Endodermal cell (in vitro differentiated cells): ENCODE measurements at regions not wholly inside any gene's neighbourhood (a gene's known extent, or its start where the extent isn't known, plus 50 kb on each side); places are given as distances from the start of the nearest gene placed in this dataset.
"Not testable (repeated sequence)": the region's sequence is repeated elsewhere in the genome, so short reads cannot be mapped to it uniquely, and the experiment has no call there.

Experiments
- DNase-seq: peaks from one replicate; pipeline ENCODE4 v3.0.0-alpha.2; 2017
- H3K27ac ChIP-seq: 2 replicates; pipeline ENCODE4 v1.5.1; 2013; ENCODE audit warnings: mild to moderate bottlenecking, low read depth, low read length, moderate library complexity
- H3K27me3 ChIP-seq: 2 replicates; pipeline ENCODE4 v1.6.1; 2013; ENCODE audit warnings: mild to moderate bottlenecking, low read length, moderate library complexity; ENCODE audit not compliant: insufficient read depth, control insufficient read depth, poor library complexity, severe bottlenecking
- H3K36me3 ChIP-seq: 2 replicates; pipeline ENCODE4 v1.7.0; 2013; ENCODE audit warnings: mild to moderate bottlenecking, low read length, moderate library complexity; ENCODE audit not compliant: control insufficient read depth, insufficient read depth
- H3K4me1 ChIP-seq: one replicate; pipeline ENCODE4 v1.7.0; 2013; ENCODE audit warnings: low read length; ENCODE audit not compliant: control insufficient read depth, insufficient read depth
- H3K4me3 ChIP-seq: 2 replicates; pipeline ENCODE4 v1.5.1; 2013; ENCODE audit warnings: mild to moderate bottlenecking, low read length, moderate library complexity
- H3K9ac ChIP-seq: 2 replicates; pipeline ENCODE4 v1.6.1; 2013; ENCODE audit warnings: mild to moderate bottlenecking, low read length, moderate library complexity; ENCODE audit not compliant: poor library complexity, severe bottlenecking; ENCODE audit errors: extremely low read depth
- H3K9me3 ChIP-seq: 2 replicates; pipeline ENCODE4 v1.6.1; 2013; ENCODE audit warnings: mild to moderate bottlenecking, low read length, moderate library complexity; ENCODE audit not compliant: control insufficient read depth
- H3K27ac Mint-ChIP-seq: 2 replicates; pipeline ENCODE4 v1.8.0; 2020; ENCODE audit warnings: mixed read lengths
- H3K27me3 Mint-ChIP-seq: 2 replicates; pipeline ENCODE4 v1.8.0; 2021; ENCODE audit warnings: mild to moderate bottlenecking, mixed read lengths; ENCODE audit not compliant: insufficient read depth
- H3K36me3 Mint-ChIP-seq: 2 replicates; pipeline ENCODE4 v1.8.0; 2020; ENCODE audit warnings: low read depth, mixed read lengths
- H3K4me1 Mint-ChIP-seq: 2 replicates; pipeline ENCODE4 v1.8.0; 2020; ENCODE audit warnings: mixed read lengths
- H3K4me3 Mint-ChIP-seq: 2 replicates; pipeline ENCODE4 v1.8.0; 2020; ENCODE audit warnings: mild to moderate bottlenecking, moderate library complexity, mixed read lengths
- H3K9me3 Mint-ChIP-seq: 2 replicates; pipeline ENCODE4 v1.8.0; 2020; ENCODE audit warnings: mild to moderate bottlenecking, mixed read lengths
- CTCF ChIP-seq: fragments of 200-600 bp; sonication (generic); conservative IDR thresholded peaks from 2 replicates; pipeline ENCODE4 v1.5.0; 2021; ENCODE audit warnings: antibody characterized with exemption, mild to moderate bottlenecking
- WGBS, 2 experiments: methylation state at CpG; one replicate each; pipeline versions ENCODE4 v1.1.5 to v1.1.7; 2013; ENCODE audit warnings: missing lambda C conversion rate in 2 of 2, mixed read lengths in 1 of 2; ENCODE audit not compliant: insufficient coverage in 1 of 2, insufficient read length in 1 of 2; 5-methylcytosine and 5-hydroxymethylcytosine counted together

GRCh38 chr2:64814007-64814406 lies 160.3 kb upstream of the SERTAD2 start:
- no peaks in the 10 kb centered on the region for H3K4me1 ChIP-seq
- DNase-seq, result no peak
- no peak overlapping the region for H3K4me3 ChIP-seq
- no peaks in the 10 kb centered on the region for H3K36me3 ChIP-seq
- no peak overlapping the region for H3K9ac ChIP-seq
- Mint-ChIP-seq H3K36me3 (no peaks in the 10 kb centered on the region), H3K27ac (no peak overlapping the region), H3K4me1 (peaks cover 3% of the 10 kb centered on the region), H3K9me3 (no peaks in the 10 kb centered on the region), H3K27me3 (peaks cover 6% of the 10 kb centered on the region), H3K4me3 (no peak overlapping the region)
- TF ChIP-seq CTCF, result no peak
- WGBS, 2 experiments, result 90 to 91% methylated on average over 3 to 5 of the region's 5 CpGs
- H3K9me3 ChIP-seq, result peaks cover 8% of the 10 kb centered on the region
- no peaks in the 10 kb centered on the region for H3K27me3 ChIP-seq
- no peak overlapping the region for H3K27ac ChIP-seq

- not testable (repeated sequence) for DNase-seq, H3K9me3 ChIP-seq, H3K27ac Mint-ChIP-seq
Observed at GRCh38 chr2:64816526-64816925, 162.8 kb upstream of the SERTAD2 start.

GRCh38 chr2:64817453-64817852 lies 163.7 kb upstream of the SERTAD2 start:
- Histone ChIP-seq H3K27me3 (no peaks in the 10 kb centered on the region), H3K27ac (no peak overlapping the region), H3K4me1 (peaks cover 4% of the 10 kb centered on the region), H3K9ac (no peak overlapping the region), H3K36me3 (no peaks in the 10 kb centered on the region), H3K9me3 (no peaks in the 10 kb centered on the region), H3K4me3 (no peak overlapping the region)
- Mint-ChIP-seq H3K4me1 (peaks cover 3% of the 10 kb centered on the region), H3K9me3 (no peaks in the 10 kb centered on the region), H3K27ac (no peak overlapping the region), H3K4me3 (no peak overlapping the region), H3K36me3 (no peaks in the 10 kb centered on the region), H3K27me3 (no peaks in the 10 kb centered on the region)
- TF ChIP-seq CTCF, result no peak
- 97% methylated on average over 4 of the region's 4 CpGs; no CpG with 5 or more reads in 1 of the 2 experiments for WGBS, 2 experiments
- no peak for DNase-seq

More at GRCh38 chr2:64816526-64816925, 162.8 kb upstream of the SERTAD2 start:
- not testable (repeated sequence) for H3K4me1 ChIP-seq, H3K27ac ChIP-seq, H3K9me3 Mint-ChIP-seq, H3K9ac ChIP-seq, H3K36me3 Mint-ChIP-seq, H3K27me3 ChIP-seq, H3K27me3 Mint-ChIP-seq, H3K4me1 Mint-ChIP-seq, H3K36me3 ChIP-seq, H3K4me3 ChIP-seq, H3K4me3 Mint-ChIP-seq
- 92 to 97% methylated on average over 6 to 8 of the region's 8 CpGs for WGBS, 2 experiments

GRCh38 chr2:64818664-64819060 lies 164.9 kb upstream of the SERTAD2 start:
- no peak for TF ChIP-seq CTCF
- Histone ChIP-seq H3K4me3 (no peak overlapping the region), H3K27me3 (no peaks in the 10 kb centered on the region), H3K36me3 (no peaks in the 10 kb centered on the region), H3K9me3 (no peaks in the 10 kb centered on the region), H3K4me1 (peaks cover 4% of the 10 kb centered on the region), H3K27ac (no peak overlapping the region), H3K9ac (no peak overlapping the region)
- H3K4me3 Mint-ChIP-seq, result no peak overlapping the region
- no peak overlapping the region for H3K27ac Mint-ChIP-seq
- H3K27me3 Mint-ChIP-seq, result no peaks in the 10 kb centered on the region
- H3K4me1 Mint-ChIP-seq, result peaks cover 3% of the 10 kb centered on the region
- no peak for DNase-seq
- no peaks in the 10 kb centered on the region for H3K36me3 Mint-ChIP-seq
- no peaks in the 10 kb centered on the region for H3K9me3 Mint-ChIP-seq
- 40 to 48% methylated on average over 2 to 4 of the region's 4 CpGs for WGBS, 2 experiments
